ENCODE measurements at regions not wholly inside any gene's neighbourhood (a gene's known extent, or its start where the extent isn't known, plus 50 kb on each side); places are given as distances from the start of the nearest gene placed in this dataset.
A peak's percentile ranks its signal among the peaks of the same experiment; 100 is the strongest.
"Not testable (repeated sequence)": the region's sequence is repeated elsewhere in the genome, so short reads cannot be mapped to it uniquely, and the experiment has no call there.

DNA sequence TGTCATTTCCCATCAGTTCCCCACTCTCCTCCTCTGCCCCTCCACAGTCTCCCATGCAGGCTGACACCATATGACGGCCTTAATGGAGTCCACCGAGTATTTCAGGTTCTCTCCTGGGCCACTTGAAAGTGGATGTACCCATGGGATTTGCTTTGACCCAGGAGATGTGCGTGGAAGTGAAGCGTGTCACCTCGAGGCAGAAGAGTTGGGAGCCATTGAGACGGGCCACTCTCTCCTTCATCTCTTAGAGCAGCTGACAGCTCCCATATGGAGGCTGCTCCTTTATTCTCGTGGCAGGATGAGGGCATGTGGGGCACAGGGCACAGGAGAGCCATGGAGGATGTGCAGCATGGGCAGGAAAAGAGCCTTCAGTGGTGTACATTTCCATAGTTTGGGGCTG lies 144.7 kb upstream of the CRYM start:
- DNase-seq (ENCODE audit: low read depth in 2 of 2): not testable (repeated sequence)

- DNase-seq (ENCODE audit: low read depth in 2 of 2): not testable (repeated sequence)
Observed at GRCh38 chr16:21404699-21405098, 126.6 kb upstream of the CRYM start.

DNA sequence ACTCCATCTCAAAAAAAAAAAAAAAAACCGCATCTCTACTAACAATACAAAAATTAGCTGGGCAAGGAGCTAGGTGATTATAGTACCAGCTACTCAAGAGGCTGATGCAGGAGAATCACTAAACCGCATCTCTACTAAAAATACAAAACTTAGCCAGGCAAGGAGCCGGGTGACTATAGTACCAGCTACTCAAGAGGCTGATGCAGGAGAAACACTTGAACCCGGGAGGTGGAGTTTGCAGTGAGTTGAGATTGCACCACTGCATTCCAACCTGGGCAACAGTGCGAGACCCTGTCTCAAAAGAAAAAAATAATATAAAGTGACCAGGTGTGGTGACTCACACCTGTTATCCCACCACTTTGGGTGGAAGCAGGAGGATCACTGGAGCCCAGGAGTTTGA lies 119.8 kb upstream of the CRYM start:
- DNase-seq (ENCODE audit: low read depth in 2 of 2): not testable (repeated sequence)

DNA sequence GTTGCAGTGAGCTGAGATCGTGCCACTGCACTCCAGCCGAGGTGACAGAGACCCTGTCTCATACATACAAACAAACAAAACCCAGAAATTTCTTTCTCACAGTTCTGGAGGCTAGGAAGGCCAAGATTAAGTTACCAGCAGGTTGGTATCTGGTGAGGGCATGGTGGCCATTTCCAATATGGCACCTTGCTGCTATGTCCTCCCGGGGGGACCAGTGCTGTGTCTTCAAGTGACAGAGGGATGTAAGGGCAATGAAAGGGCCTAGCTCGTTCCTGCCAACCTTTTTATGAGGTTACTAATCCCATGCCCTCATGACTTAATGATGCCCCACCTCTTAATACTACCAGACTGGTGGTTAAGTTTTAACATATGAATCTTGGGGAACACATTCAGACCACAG lies 118.5 kb upstream of the CRYM start:
- DNase-seq (ENCODE audit: low read depth in 2 of 2): not testable (repeated sequence)

GRCh38 chr16:21390634-21391033 lies 112.5 kb upstream of the CRYM start:
- not testable (repeated sequence) for DNase-seq (ENCODE audit: low read depth in 2 of 2)

- not testable (repeated sequence) for DNase-seq (ENCODE audit: low read depth in 2 of 2)
Observed at GRCh38 chr16:21389860-21390259, 111.8 kb upstream of the CRYM start.

DNA sequence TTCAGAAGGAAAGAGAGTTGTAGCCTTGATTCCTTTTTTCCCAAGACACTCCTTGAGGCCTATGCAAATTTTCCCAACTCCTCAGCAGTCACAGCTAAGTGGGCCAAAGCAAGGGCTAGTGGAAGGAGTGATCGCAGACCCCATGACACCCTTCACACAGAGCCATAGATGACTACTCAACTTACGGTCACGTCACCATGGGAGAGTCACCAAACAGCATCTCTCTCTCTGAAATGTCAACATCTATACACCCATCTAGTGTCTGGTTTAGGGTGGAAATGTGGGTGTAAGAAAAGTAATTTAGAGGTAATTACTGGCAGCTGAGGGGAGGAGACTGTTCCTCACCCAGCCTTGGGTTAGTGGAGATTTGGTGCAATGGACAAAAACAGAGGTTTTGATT lies 109.7 kb upstream of the CRYM start:
- not testable (repeated sequence) for DNase-seq (ENCODE audit: low read depth in 2 of 2)

DNA sequence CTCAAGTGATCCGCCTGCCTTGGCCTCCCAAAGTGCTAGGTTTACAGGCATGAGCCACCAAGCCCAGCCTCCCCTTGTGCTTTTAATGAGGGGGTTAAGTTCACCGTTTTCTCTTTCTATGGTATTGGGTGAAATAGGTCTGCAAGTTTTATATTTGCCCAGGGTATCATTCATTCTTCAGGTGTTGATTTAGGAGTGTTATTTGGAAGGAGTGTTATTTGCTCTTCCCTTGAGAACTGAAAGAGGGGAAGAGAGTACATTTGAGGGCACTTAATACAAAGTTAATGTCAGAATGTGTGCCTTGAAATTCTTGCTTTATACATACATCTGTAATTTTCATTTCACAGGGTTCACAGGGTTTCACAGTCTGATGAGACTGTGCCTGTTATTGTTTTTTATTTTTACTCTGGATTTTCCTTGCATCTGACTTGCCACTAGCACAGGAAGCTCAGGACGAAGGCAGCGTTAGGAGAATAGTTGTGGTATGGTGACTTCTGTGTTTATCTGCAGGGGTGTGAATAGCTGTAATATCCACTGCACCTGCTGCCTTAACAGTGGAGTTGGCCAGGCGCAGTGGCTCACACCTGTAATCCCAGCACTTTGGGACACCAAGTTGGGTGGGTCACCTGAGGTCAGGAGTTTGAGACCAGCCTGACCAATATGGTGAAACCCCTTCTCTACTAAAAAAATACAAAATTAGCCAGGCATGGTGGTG lies 108.3 kb upstream of the CRYM start:
- not testable (repeated sequence) for DNase-seq (ENCODE audit: low read depth in 2 of 2)

DNA sequence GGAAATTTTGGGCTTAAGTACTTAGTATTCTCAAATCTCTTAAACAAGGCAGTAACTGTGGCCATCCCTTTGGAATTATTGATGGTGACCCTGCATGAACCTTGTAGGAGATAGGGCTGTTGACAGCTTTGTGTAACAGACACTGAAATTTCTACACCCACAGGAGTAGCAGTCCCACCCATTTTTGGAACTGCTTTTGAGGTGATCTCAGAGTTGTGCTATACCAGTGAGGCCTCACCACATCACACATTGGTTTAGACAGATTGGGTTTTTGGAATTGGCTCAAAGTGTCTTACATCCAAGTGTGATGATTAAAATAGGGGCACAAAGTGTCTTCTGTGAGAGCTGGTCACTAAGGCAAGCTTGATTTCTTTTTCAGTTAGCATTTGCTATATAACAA lies 105.6 kb upstream of the CRYM start:
- DNase-seq (ENCODE audit: low read depth in 2 of 2): not testable (repeated sequence)

- not testable (repeated sequence) for DNase-seq (ENCODE audit: low read depth in 2 of 2)
Observed at GRCh38 chr16:21379645-21380044, 101.6 kb upstream of the CRYM start.

DNA sequence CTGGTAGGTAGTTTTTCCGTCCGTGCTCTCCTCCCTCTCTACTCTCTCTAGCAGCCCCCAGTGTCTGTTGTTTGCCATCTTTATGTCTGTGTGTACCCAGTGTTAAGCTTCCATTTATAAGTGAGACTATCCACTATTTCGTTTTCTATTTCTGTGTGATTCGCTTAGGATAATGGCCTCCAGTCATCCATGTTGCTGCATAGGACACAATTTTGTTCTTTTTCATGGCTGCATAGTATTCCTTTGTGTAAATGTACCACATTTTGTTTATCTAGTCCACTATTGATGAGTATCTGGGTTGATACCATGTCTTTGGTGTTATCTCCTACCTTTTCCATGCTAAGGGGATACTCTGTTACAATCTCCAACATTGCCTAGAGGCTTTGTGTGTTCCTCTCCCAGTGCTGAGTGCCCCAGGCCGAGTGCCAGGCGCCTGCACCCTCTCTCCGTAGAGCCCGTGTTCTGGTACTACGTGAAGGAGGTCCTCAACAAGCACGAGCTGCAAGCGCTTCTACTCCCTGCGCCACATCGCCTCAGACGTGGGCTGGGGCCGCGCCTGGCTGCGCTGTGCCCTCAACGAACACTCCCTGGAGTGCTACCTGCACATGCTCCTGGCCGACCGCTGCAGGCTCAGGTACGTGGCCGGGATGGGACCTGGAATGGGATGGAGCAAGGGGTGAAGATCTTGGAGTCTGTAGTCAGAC lies 98.3 kb upstream of the CRYM start:
- DNase-seq (ENCODE audit: low read depth in 2 of 2): not testable (repeated sequence)

GRCh38 chr16:21375334-21375733 lies 97.2 kb upstream of the CRYM start:
- peak; percentile 1 to 15 for DNase-seq (ENCODE audit: low read depth in 2 of 2)

GRCh38 chr16:21373454-21373853 lies 95.4 kb upstream of the CRYM start:
- DNase-seq (ENCODE audit: low read depth in 2 of 2): not testable (repeated sequence)

- not testable (repeated sequence) for DNase-seq (ENCODE audit: low read depth in 2 of 2)
Observed at GRCh38 chr16:21372862-21373261, 94.8 kb upstream of the CRYM start.

GRCh38 chr16:21372162-21372835 lies 94.2 kb upstream of the CRYM start:
- not testable (repeated sequence) for DNase-seq (ENCODE audit: low read depth in 2 of 2)

DNA sequence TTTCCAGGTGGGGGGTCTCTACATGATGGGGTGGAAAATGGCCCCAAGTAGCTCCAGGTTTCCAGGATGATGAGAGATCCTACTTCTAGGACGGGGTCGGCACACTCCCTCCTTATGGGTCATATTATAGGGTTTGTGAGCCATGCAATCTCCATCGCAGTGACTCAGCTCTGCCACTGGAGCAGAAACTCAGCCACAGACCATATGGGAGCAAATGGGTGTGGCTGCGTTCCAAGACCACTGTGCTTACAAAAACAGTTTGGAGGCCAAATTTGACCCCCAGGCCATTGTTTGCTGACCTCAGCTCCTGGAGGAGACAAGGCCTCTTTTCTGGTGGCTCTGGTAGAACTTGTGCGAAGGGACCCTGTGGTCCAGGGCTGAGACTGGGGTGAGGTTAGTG lies 92.7 kb upstream of the CRYM start:
- DNase-seq (ENCODE audit: low read depth in 2 of 2): peak; percentile 2 to 4

- DNase-seq (ENCODE audit: low read depth in 2 of 2): not testable (repeated sequence)
Observed at GRCh38 chr16:21368973-21369942, 91.2 kb upstream of the CRYM start.

GRCh38 chr16:21367733-21368421 lies 89.8 kb upstream of the CRYM start:
- DNase-seq (ENCODE audit: low read depth in 2 of 2): not testable (repeated sequence)

- DNase-seq (ENCODE audit: low read depth in 2 of 2): not testable (repeated sequence)
Observed at GRCh38 chr16:21366998-21367397, 88.9 kb upstream of the CRYM start.

GRCh38 chr16:21365541-21365940 lies 87.5 kb upstream of the CRYM start:
- DNase-seq (ENCODE audit: low read depth in 2 of 2): not testable (repeated sequence)
